ENCODE measurements at regions not wholly inside any gene's neighbourhood (a gene's known extent, or its start where the extent isn't known, plus 50 kb on each side); places are given as distances from the start of the nearest gene placed in this dataset.

DNA sequence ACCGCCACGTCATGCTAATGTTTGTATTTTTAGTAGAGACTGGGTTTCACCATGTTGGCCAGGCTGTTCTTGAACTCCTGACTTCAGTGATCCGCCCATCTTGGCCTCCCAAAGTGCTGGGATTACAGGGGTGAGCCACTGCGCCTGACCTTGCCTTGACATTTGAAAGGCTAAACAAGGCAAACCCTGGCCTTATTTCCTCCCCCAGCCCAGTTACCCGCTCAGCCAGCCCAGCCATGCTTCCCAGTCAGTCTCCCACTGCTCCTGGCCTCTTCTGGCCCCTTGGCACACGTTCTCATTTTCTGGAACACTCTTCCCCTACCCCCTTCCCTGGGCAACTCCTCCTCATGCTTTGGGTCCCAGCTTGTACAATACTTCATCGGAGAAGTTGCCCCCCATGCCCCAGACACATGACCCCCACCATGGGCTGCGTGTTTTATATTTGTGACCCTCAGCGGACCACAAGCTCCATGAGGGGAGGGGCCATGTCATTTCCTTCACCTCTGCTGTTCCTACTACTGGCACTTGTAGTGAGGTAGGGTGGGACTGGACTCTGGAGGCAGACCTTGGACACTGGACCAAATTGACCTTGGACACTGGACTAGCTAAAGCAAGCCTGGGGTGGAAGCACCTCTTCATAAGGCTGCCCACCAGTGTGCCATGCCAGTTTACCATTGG, 94.4 kb upstream of the IER5L start:
- WGBS (ENCODE audit: low lambda C conversion rate): 85% methylated on average over 8 of the region's 9 CpGs
- TF ChIP-seq RCOR1 (IDR thresholded peaks at IDR 0.05; ENCODE audit: low read length) (no peak), TEAD4 (IDR thresholded peaks at IDR 0.05; ENCODE audit: borderline replicate concordance, insufficient read depth) (no peak), FOSL2 (IDR thresholded peaks at IDR 0.05; ENCODE audit: borderline replicate concordance, low read depth) (no peak)
- TF ChIP-seq, protein P1, sequence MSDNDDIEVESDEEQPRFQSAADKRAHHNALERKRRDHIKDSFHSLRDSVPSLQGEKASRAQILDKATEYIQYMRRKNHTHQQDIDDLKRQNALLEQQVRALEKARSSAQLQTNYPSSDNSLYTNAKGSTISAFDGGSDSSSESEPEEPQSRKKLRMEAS (IDR thresholded peaks at IDR 0.05; ENCODE audit: low read depth): no peak
- Histone ChIP-seq H3K9me3 (no peaks in the 10 kb centered on the region), H3F3A (replicated peaks; ENCODE audit: insufficient read depth) (no peaks in the 10 kb centered on the region), H3K79me2 (ENCODE audit: insufficient read depth) (no peaks in the 10 kb centered on the region), H2AFZ (ENCODE audit: low read depth) (no peak overlapping the region), H3K27ac (ENCODE audit: low read depth in 2 of 2, low read length in 1 of 2) (no peak overlapping the region), H3K9me2 (no peaks in the 10 kb centered on the region), H3K4me3 (ENCODE audit: low read depth in 2 of 2, low read length in 1 of 2) (no peak overlapping the region), H3K36me3 (replicated peaks in 1 of 2; ENCODE audit: control insufficient read depth in 1 of 2, insufficient read depth in 2 of 2, low read length in 1 of 2) (no peaks in the 10 kb centered on the region), H3K27me3 (ENCODE audit: insufficient read depth) (no peaks in the 10 kb centered on the region), H3K9ac (no peak overlapping the region), H4K20me1 (ENCODE audit: insufficient read depth) (no peaks in the 10 kb centered on the region), H3K4me1 (ENCODE audit: control insufficient read depth in 1 of 2, insufficient read depth in 2 of 2, low read depth in 1 of 2, low read length in 1 of 2) (no peaks in the 10 kb centered on the region), H3K4me2 (no peak overlapping the region)
- ChIA-PET CTCF (interaction anchor here (1.4 kb wide), 1 partner anchor 10 kb away, joined by 3 read pairs; no protein-coding TSS in a partner anchor), POLR2A (no interaction called here)
- DNase-seq: peak; percentile 1

DNA sequence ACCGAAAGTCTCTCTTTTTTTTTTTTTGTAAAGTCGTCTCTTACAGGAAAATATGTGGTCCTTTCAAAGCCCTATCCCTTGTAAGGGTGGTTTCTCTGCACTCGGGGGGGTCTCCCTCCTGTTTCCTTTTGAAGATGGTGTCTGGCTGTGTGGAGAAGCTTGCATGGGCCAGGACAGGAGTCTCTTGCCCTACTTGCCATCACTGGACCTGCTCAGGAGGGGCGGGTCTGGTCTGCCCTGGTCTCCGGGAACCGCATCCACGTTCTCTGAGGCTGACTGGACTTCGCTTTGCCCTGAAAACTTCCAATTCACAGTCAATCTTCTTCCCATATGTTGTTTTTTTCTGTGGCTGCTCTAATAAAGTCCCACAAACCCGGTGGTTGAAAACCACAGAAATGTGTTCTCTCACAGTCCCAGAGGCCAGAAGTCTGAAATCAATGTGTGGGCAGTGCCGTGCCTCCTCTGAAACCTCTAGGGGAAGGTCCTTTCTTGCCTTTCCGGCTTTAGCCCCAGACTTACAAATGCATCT, 92.9 kb upstream of the IER5L start:
- no peak overlapping the region for H3K27ac ChIP-seq (ENCODE audit: low read depth in 2 of 2, low read length in 1 of 2)
- no peak overlapping the region for H3K4me3 ChIP-seq (ENCODE audit: low read depth in 2 of 2, low read length in 1 of 2)

More for the DNA sequence above, 92.9 kb upstream of the IER5L start:
- H3K36me3 ChIP-seq (replicated peaks in 1 of 2; ENCODE audit: control insufficient read depth in 1 of 2, insufficient read depth in 2 of 2, low read length in 1 of 2): no peaks in the 10 kb centered on the region
- H3K27me3 ChIP-seq (ENCODE audit: insufficient read depth): no peaks in the 10 kb centered on the region
- H3K9me2 ChIP-seq: no peaks in the 10 kb centered on the region
- H3K9ac ChIP-seq: no peak overlapping the region
- TF ChIP-seq, protein P2, sequence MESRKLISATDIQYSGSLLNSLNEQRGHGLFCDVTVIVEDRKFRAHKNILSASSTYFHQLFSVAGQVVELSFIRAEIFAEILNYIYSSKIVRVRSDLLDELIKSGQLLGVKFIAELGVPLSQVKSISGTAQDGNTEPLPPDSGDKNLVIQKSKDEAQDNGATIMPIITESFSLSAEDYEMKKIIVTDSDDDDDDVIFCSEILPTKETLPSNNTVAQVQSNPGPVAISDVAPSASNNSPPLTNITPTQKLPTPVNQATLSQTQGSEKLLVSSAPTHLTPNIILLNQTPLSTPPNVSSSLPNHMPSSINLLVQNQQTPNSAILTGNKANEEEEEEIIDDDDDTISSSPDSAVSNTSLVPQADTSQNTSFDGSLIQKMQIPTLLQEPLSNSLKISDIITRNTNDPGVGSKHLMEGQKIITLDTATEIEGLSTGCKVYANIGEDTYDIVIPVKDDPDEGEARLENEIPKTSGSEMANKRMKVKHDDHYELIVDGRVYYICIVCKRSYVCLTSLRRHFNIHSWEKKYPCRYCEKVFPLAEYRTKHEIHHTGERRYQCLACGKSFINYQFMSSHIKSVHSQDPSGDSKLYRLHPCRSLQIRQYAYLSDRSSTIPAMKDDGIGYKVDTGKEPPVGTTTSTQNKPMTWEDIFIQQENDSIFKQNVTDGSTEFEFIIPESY (IDR thresholded peaks at IDR 0.05; ENCODE audit: borderline replicate concordance, low read depth): no peak
- TF ChIP-seq ELF1 (IDR thresholded peaks at IDR 0.05) (no peak), NFIC (IDR thresholded peaks at IDR 0.05; ENCODE audit: borderline replicate concordance) (no peak), RXRA (IDR thresholded peaks at IDR 0.05; ENCODE audit: borderline replicate concordance, low read depth) (no peak), FOXM1 (IDR thresholded peaks at IDR 0.05; ENCODE audit: low read depth) (no peak)
- no peak overlapping the region for H2AFZ ChIP-seq (ENCODE audit: low read depth)
- no peak overlapping the region for H3K4me2 ChIP-seq
- no peaks in the 10 kb centered on the region for H3K9me3 ChIP-seq
- ChIA-PET CTCF (no interaction called here), POLR2A (no interaction called here)
- no peaks in the 10 kb centered on the region for H4K20me1 ChIP-seq (ENCODE audit: insufficient read depth)
- H3K79me2 ChIP-seq (ENCODE audit: insufficient read depth): no peaks in the 10 kb centered on the region
- H3K4me1 ChIP-seq (ENCODE audit: control insufficient read depth in 1 of 2, insufficient read depth in 2 of 2, low read depth in 1 of 2, low read length in 1 of 2): no peaks in the 10 kb centered on the region; a peak in 1 of 4 replicates
- no peaks in the 10 kb centered on the region for H3F3A ChIP-seq (replicated peaks; ENCODE audit: insufficient read depth)
- DNase-seq: no peak
- WGBS (ENCODE audit: low lambda C conversion rate): 72% methylated on average over 11 of the region's 11 CpGs
